GM18520 (cell line): ENCODE measurements at regions not wholly inside any gene's neighbourhood (a gene's known extent, or its start where the extent isn't known, plus 50 kb on each side); places are given as distances from the start of the nearest gene placed in this dataset.
"Not testable (repeated sequence)": the region's sequence is repeated elsewhere in the genome, so short reads cannot be mapped to it uniquely, and the experiment has no call there.

Source experiments
- ATAC-seq: cut with Tn5 transposase; IDR thresholded peaks from one replicate; pipeline ENCODE4 v1.9.1; 2021; ENCODE audit not compliant: unreplicated experiment

DNA sequence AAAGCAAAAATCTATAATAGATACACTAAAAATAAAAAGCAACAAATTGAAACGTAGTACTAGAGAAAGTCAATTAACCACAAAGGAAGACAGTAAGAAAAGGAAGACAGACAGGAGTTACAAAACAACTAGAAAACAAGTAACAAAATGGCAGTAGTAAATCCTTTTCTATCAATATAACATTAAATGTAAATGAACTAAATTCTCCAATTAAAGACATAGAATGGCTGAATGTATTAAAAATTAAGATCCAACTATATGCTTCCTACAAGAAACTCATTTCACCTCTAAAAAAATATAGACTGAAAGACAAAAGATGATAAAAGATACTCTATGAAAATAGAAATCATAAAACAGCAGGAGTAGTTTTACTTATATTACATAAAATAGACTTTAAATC lies 79.1 kb downstream of the CTH start:
- ATAC-seq, result no peak

DNA sequence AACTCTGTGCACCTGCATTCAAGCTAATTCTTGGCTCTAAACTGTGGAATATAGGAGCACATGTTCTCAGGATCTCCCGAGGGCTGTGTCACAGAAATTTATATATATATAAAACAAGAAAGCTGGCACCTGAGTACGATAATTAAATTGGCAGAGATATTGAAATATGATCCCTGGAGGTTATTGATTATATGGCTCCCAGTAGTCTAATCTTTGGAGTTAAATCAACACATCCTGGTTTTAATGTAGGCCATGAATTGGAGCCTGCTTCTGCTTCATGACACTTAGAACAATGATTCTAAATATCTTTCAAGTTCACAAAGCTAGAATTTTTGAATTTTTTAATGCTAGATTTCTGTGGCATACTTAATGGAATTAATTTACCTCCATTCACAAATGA lies 84.3 kb downstream of the CTH start:
- no peak for ATAC-seq

DNA sequence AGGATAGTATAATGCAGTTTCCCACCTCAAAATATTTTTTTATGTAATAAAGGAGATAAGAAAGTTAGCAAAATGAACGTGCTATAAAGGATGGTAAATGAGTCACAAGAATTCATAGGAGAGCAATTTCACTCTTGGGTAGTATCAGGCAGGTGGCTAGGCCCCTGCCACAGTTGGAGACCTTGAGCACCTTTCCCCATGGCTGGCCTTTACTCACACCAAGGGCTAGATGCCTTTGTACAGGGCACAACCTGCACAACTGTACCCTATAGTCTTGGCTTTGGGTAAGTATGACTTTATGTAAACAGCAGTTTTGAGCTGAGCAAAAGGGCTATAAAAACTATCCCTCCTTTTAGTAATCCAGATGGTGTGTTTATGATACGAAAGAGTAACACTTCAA lies 85.1 kb downstream of the CTH start:
- no peak for ATAC-seq

DNA sequence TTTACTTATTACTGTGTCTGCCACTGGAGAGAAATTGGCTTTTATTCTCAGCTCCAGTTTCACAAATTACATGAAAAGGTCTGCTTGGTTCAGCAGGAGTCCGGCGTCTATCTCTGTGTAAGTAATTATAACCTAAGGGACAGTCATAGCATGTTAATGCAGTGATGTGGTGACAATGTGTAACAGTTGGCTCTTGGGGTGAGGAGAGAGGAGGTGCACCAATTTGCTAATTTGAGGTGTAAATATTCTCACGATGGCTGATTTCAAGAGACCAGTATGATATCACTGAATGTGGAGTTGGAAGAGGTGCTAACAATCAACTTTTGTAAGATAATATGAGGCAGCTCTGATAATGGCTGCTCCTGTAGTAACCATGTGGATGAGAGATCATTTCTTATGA lies 86.1 kb downstream of the CTH start:
- ATAC-seq, result no peak

DNA sequence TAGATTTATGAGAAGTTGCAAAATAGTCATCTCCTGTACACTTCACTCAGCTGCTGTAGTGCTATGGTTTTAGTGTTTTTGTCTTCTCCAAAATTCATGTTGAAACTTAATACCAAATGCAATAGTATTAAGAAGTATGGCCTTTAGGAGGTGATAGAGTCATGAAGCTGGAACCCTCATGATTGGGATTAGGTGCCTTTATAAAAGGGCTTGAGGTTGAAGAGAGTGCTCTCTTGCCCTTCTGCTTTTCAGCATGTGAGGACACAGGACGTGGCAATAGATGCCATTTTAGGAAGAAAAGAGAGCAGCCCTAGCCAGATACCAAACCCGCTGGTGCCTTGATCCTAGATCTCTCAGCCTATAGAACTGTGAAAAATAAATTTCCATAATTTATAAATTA lies 87.6 kb downstream of the CTH start:
- ATAC-seq, result no peak

DNA sequence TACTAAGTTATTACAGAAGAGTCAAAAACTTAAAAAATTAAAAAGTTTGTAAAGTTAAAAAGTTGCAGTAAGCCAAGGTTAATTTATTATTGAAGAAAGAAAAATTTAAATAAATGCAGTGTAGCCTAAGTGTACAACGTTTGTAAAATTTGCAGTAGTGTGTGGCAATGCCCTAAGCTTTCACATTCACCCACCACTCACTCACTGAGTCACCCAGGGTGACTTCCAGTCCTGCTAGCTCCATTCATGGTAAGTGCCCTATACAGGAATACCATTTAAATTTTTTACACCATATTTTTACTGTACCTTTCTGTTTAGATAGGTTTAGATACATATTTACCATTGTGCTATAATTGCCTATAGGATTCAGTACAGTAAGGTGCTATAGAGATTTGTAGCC lies 88.6 kb downstream of the CTH start:
- no peak for ATAC-seq

DNA sequence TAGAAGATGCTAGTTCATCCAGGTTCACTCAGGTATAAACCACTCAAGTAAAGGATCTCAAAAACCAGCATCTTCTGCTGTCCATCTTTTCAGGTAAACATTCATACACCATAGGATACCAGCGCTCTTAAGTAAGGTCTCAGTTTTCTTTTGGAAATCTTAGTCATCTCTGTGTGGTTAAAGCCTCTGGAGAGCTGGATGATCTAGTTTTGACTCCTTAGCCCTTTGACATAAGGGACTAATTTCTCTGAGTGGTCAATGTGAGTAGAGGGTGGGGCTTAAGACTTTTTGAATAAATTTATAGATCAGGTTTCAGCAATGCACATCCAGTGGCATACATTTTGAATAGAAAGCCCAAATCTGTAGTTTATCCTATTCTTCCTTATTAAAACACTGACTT lies 92.3 kb downstream of the CTH start:
- no peak for ATAC-seq

DNA sequence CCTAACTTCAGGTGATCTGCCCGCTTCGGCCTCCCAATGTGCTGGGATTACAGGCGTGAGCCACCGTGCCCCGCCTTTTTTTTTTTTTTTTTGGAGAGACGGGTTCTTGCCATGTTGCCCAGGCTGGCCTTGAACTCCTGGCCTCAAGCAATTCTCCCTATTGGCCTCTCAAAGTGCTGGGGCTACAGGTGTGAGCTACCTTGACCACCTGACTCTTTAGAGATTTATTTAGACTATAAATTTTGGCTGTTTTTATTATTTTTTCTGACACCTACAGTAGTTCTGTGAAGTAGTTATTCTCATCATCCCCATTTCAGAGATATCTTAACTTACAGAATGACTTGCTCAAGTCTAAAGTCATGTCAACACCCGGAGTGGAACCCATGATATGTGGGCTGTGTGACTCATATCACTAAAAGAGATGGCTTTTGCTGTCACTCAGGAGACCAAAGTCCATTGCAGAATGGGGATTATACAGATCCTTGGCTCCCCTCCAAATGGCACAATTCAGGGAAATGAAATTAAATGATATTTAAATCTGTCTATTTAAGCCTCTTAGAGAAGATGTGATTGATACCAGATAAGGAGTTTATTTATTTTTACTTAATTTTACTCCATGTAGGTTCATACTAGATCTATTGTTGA lies 93.2 kb downstream of the CTH start:
- peak; percentile 98 for ATAC-seq

DNA sequence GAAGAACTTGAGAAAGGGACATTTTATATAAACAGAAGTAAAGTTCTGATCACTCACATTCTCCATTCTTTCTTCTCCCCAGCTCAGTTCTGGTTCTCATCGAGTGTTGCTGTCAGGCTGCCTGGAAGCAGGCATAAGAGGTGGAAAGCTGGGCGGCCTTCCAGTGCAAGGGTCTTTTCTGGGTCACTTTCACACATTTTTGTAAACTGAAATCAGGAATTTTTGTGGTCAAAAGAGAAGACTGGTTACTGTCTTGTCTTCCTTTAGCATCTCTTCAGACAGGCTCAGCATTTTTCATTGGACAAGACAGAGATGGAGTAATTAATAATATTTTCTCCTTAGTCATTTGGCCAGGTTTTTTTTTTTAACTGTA lies 93.7 kb downstream of the CTH start:
- ATAC-seq, result peak; percentile 2

DNA sequence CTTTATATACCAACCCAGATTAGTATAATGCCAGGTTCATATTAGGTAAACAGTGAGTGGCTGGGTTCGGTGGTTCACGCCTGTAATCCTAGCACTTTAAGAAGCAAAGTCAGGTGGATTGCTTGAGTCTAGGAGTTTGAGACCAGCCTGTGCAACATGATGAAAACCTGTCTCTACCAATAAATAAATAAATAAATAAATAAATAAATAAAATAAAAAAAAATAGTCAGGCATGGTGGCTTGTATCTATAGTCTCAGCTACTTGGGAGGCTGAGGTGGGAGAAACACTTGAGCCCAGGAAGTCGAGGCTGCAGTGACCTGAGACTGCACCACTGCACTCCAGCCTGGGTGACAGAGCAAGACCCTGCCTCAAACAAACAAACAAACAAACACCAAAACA lies 96.9 kb downstream of the CTH start:
- ATAC-seq, result not testable (repeated sequence)

DNA sequence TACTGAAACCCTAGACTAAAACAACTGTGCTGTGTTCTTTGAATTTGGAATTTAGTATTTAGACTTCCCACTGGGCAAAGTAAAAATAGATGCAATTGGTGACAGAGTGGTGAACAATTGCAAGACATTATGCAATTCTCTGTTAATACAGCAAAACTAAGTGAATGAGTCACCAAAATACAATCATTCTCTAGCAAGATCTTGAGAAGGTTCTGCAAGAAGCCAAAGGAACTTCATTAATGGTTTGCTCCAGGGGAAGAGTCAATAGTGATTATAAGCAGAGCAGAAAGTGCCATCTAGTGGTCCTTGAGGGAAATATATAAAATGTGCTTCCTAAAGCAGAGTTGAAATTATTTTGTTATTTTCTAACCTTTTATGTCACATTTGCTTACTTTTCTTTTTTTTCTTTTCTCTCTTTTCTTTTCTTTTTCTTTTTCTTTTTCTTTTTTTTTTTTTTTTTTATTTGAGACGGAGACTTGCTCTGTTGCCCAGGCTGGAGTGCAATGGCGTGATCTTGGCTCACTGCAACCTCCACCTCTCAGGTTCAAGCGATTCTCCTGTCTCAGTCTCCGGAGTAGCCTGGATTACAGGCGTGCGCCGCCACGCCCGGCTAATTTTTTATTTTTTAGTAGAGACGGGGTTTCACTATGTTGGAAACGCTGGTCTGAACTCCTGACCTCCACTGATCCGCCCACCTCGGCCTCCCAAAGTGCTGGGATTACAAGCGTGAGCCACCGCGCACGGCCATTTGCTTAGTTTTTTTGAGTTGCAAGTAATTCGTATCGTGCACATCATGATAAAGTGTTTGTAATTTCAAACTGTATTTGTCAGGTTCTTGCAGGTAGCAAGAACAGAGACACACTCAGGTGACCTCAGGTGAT lies 99.2 kb downstream of the CTH start:
- peak; percentile 81 for ATAC-seq

DNA sequence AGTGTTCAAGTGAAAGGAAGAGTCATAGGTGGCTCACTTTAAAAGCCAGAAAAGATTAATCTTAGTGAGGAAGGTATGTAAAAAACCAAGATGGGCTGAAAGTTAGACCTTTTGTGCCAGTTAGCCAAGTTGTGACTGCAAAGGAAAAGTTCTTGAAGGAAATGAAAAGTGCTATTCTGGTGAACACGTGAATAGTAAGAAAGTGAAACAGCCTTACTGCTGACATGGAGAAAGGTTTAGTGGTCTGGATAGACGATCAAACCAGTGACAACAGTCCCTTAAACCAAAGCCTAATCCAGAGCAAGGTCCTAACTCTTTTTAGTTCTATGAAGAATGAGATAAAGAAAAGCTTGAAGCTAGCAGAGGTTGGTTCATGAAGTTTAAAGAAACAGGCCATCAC lies 106.4 kb downstream of the CTH start:
- peak; percentile 51 for ATAC-seq

DNA sequence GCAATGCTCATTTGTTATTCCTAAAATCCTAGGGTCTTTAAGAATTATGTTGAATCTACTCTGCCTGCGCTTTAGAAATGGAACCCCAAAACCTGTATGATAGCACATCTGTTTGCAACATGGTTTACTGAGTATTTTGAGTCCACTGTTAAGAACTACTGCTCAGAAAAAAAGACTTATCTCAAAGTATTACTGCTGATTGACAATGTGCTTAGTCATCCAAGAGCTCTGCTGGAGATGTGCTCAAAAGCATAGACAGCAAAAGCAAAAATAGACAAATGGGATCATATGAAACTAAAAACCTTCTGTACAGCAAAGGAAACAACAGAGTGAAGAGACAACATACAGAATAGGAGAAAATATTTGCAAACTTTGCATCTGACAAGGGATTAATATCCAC lies 107.0 kb downstream of the CTH start:
- no peak for ATAC-seq

DNA sequence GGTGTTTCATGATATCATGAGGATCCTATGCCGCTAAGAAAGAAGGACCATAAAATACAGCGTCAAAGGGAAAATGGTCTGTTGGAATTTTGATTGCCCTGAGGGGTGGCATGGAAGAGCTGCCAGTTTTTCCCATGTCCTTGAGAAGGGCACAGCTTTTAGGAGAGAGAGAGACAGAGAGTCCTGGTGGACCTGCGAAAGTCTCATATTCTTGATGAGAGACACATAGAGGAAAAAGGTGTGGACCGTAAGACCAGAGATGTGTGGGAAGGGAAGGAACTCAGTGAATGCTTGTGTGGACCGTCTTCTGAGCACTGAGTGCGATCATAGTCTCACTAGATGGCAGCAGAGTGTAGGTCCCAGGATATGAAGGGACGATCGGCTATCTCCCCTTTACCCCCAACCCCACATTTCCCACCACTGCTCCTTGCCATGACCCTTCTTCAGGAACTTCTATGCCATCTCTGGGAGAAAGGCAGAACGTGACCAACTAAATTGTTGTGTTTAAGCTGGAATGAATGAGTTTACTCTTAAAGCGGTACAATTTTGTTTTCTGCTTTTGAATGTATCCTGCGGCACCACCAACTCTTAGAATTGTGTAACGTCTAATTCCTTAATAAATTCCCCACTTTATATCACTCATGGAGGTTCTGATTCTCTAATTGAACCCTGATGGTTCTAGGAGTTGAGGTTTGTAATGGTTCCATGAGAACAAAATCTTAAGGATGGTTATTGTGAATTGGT lies 117.7 kb downstream of the CTH start:
- no peak for ATAC-seq

DNA sequence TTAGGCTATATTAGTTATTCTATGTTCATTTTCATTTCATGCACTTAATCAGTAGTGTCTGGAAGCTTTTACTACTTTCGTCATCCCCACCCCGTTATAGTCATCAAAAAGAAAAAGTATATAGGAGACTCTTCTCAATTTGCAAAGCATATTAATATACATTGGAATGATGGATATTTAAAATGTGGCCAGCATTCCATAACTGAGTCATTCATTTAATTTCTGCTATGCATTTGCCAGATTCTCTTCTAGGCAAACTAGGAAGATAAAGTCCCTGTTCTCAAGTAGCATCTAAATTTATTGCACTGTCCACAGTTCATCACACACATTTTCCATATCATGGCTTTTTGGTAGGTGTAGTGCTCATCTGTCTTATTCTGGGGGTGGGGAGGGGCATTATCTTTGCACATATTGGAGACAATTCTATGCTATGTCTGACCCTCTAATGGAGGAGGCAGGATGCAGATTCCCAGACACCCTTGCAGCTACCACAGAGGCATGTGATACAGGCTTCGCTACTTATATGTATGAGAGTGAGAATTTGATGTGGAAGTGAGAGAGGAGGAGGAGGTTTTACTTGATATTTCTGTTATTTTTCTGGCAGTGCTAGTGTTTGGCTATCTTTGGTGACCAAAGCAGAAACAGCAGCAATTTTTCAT lies 125.8 kb downstream of the CTH start:
- no peak for ATAC-seq

DNA sequence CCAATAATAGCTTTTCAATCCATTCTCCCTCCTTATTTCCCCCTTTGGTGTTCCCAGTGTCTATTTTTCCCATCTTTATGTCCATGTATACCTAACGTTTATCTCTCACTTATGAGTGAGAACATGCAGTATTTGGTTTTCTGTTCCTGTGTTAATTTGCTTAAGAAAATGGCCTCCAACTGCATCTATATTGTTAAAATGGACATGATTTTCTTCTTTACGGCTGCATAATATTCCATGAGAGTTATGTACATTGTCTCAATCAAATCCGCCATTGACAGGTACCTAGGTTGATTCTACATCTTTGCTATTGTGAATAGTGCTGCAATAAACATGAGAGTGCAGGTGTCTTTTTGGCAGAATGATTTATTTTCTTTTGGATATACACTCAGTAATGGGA lies 126.7 kb downstream of the CTH start:
- no peak for ATAC-seq

DNA sequence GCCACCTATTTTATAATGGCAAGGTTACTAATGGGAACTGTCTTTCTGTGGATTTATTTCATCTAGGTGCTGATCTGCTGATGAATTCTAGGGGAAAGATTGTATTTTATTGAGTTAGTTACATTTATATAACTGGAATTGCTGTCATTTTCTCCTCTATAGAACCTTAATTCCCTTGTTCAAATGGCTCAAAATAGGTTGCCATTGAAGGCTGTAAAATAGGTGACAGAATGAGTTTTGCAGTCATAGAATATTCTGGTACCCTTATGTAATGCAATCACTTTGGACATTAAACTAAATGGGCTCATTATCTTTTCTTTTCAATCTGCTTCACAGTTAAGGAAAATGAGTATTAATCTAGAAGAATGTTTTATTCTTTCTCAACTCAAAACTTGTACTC lies 131.0 kb downstream of the CTH start:
- ATAC-seq, result no peak

DNA sequence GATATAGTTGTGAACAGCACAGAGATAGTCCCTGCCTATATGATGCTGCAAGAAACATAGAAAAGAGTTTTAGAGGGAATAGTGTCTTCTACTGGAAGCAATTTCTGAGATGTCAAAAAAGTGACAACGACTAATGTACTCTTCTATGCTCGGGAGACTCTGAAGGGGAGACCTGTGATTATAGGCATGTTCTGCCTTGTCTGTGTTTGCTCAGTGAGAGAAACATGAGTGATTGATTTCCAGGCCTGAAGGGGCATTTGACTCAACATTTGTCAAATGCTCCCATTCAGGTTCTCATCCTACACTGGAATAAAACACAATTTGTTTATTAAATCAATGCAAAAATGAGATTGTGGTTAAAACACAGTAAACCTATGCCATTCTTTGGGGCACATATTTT lies 131.8 kb downstream of the CTH start:
- no peak for ATAC-seq

DNA sequence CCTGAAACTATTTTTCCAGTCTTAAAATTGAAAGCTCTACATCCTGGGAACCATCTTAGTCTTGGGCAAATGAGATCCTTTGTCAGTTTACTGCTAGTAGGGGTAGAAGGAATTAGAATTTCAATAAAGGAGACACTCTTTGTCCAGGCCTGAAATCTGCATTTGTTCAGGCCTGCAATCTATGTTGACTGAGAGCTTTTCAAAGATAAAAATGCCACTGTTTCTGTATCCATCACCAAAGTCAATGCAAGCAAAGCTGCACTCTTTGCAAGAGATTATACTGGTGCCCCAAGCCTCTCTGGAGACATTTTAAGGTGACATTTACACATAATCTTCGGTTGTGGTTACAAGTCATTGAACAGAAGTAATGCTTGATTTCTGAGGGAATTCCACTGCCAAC lies 135.7 kb downstream of the CTH start:
- ATAC-seq, result no peak

DNA sequence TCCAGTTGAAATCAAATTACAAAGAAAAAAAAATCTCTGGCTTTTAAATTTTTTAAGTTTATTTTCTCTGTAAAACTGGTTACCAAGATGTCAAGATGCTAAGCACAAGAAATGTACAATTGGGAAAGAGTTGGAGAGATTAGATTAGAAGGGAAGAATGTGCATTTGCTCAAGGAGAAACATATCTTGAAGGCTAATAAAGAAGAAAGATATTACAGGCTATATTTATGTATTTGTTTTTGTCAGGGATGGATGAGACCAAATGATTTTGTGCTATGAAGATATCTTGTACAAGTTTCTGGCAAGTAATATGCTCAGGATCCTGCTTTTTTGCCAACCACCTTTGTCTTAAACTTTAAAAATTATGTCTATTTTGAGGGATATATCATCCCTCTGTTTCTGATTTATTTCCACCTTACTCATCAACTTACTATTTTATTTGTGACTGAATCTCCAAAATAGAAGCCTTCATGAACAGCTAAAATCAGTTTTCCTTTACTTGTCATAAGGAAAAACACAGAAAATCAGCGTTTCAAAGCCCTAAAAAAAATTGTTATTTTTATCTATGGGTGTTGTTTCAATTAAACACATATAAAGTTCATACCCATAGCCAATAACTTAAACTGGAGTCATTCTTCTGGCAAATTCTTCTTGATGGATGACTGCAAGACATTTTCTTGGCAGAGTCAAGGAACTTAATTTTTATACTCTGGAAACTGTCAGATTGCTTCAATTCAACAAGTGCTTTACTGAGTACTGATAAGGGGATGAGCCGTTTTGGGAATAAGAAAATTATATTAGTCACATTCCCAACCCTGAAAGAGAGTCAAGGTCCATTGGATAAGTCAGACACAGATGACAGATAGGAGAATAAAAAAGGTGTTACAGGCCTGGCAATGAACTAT lies 141.8 kb downstream of the CTH start:
- ATAC-seq, result no peak

DNA sequence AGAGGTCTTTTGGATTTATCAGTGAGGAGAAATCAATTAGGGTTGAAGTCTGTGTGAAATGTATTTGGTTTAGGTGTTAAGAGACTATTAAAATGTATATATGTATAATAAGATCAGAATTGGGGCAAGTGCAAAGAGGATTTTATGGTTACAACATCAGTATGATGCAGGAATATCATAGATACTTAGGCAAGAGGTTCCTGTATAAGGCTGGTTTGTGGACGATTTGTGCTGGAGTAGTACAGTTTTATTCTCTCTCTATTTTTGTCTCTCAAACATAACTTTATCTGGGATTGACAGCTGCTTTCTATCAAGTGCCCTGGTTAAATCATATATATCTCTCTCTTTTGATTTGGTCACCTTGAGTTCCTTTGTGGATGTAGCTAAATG lies 142.5 kb downstream of the CTH start:
- ATAC-seq, result no peak
